ENCODE measurements at regions not wholly inside any gene's neighbourhood (a gene's known extent, or its start where the extent isn't known, plus 50 kb on each side); places are given as distances from the start of the nearest gene placed in this dataset.
"Not testable (repeated sequence)": the region's sequence is repeated elsewhere in the genome, so short reads cannot be mapped to it uniquely, and the experiment has no call there.

DNA sequence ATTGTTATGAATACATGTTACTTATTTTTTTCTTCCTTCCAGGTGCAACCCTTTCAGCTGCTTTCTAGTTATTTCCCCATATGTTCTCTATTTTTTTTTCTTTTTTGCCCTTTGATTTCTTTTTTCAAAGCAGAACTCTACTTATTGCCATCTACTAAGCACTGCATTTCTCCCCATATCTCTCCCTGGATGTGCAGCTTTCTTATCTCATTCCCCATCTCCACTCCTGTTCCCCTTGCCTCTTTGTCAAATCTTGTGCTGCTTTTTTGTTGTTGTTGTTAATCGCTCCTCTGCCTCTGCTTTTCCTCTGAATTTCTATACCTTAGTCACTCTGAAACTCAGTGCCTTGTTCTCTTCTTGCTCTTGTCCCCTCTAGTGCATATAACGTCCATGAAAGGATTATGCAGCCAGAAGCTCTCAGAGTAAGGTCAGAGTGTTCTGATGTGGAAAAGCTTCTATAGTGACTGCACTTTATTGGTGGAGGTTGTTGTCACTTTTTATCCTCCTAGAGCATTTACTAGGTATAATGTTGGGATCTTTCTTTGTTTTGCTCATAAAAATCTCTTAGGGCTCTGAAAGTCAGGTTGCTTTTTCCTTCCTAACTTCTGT lies 51.1 kb upstream of the JADE1 start:
- DNase-seq (ENCODE audit: extremely low read depth, low read depth) = no peak
- TF ChIP-seq, protein P1, sequence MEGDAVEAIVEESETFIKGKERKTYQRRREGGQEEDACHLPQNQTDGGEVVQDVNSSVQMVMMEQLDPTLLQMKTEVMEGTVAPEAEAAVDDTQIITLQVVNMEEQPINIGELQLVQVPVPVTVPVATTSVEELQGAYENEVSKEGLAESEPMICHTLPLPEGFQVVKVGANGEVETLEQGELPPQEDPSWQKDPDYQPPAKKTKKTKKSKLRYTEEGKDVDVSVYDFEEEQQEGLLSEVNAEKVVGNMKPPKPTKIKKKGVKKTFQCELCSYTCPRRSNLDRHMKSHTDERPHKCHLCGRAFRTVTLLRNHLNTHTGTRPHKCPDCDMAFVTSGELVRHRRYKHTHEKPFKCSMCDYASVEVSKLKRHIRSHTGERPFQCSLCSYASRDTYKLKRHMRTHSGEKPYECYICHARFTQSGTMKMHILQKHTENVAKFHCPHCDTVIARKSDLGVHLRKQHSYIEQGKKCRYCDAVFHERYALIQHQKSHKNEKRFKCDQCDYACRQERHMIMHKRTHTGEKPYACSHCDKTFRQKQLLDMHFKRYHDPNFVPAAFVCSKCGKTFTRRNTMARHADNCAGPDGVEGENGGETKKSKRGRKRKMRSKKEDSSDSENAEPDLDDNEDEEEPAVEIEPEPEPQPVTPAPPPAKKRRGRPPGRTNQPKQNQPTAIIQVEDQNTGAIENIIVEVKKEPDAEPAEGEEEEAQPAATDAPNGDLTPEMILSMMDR (IDR thresholded peaks at IDR 0.05; ENCODE audit: low read depth, low read length) = no peak

DNA sequence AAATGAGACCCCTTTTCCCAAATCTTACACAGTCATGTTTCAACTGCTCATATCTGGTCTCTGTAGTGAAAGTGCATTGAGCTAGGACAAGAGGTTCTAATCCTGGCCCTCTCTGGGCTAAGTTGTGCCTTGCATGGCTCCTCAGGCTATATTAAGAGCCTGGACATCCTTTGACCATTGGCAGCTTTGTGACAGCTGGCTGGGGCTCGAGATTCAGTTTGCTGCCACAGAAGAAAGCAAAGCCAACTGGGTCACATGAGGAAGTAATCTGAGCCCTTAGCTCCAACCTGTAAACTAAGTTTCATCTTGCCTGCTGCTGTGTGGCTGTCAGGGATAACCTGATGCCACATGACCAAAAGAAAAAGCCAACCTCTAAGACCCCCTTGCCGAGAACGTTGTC lies 51.8 kb upstream of the JADE1 start:
- TF ChIP-seq, protein P1 (IDR thresholded peaks at IDR 0.05; ENCODE audit: low read depth, low read length) = no peak
- no peak for DNase-seq (ENCODE audit: extremely low read depth, low read depth)

DNA sequence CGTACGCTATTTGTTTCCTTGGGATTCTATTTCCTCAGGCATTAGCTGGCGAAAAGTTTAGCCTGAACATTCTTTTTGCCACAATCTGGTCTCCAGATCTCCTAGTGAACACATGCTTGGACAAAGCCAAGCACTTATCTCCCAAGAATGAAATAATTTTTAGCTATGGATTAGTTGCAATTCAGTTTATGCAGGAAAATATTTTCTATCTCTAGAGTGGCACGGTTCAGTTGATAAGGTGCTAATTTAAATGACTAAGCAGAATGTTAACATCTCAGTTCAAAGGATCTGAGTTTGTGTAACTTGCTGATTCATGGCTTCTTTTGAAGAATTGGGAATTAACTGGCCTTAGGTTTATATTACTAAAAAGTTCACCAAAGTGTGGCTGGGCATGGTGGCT lies 58.1 kb upstream of the JADE1 start:
- TF ChIP-seq, protein P1 (IDR thresholded peaks at IDR 0.05; ENCODE audit: low read depth, low read length) = no peak

DNA sequence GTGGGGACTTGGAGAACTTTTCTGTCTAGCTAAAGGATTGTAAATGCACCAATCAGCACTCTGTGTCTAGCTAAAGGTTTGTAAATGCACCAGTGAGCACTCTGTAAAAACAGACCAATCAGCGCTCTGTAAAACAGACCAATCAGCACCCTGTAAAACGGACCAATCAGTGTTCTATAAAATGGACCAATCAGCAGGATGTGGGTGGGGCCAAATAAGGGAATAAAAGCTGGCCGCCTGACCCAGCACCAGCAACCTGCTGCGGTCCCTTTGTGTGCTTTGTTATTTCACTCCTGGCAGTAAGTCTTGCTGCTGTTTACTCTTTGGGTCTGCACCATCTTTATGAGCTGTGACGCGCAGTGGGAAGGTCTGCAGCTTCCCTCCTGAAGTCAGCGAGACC lies 67.8 kb upstream of the JADE1 start:
- DNase-seq (ENCODE audit: extremely low read depth, low read depth) = not testable (repeated sequence)

More for the DNA sequence above, 58.1 kb upstream of the JADE1 start:
- DNase-seq (ENCODE audit: extremely low read depth, low read depth) = no peak

DNA sequence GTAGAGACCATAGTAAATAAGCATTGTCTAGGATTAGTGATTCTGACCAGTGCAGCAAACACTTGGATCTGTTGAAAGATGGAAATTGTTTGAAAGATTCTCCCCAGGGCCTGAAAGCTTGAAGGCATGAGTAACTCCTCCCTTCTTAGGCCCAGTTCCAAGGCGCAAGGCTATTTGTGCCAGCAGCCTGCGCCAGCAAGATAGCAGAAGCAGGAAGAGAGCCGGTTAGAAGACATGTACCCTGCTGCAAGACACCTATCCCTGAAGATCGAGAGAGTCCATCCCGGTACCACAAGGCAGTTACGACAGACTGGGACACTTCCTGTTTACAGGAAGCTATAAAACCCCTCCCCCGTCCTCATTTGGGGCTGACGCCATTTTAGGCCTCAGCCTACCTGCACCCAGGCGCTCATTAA lies 72.4 kb upstream of the JADE1 start:
- TF ChIP-seq, protein P1 (IDR thresholded peaks at IDR 0.05; ENCODE audit: low read depth, low read length) = no peak
- DNase-seq (ENCODE audit: extremely low read depth, low read depth) = no peak

DNA sequence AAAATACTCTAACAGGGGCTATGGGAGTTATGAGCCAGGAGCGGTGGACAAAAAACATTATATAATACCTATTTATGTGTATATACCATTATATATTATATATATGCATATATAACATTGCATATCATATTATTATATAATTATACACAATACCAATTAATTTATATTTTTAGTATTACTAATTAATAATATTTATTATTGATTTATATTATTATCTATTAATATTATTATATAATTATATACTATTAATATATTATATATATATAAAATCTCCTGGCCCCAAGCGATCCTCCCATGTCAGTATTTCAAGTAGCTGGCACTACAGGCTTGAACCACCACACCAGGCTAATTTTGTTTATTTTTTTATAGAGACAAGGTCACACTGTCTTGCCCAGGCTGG lies 73.8 kb upstream of the JADE1 start:
- no peak for DNase-seq (ENCODE audit: extremely low read depth, low read depth)
- TF ChIP-seq, protein P1 (IDR thresholded peaks at IDR 0.05; ENCODE audit: low read depth, low read length) = no peak

DNA sequence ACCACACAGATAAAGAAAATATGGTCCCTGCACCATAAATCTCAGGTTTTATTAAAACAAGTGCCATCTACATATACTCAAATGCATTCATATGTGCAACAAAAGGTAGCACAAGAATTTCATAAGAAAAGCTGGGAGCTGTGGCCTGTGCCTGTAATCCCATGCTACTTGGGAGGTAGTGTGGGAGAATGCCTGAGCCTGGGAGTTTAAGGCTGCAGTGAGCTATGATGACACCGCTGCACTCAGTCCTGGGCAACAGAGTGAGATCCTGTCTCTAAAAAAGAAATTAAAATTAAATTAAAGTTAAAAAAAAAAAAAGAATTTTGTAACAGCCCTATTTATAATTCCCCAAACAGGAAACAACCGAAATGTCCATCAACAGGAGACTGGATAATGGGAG lies 81.3 kb upstream of the JADE1 start:
- TF ChIP-seq, protein P1 (IDR thresholded peaks at IDR 0.05; ENCODE audit: low read depth, low read length) = no peak
- no peak for DNase-seq (ENCODE audit: extremely low read depth, low read depth)

DNA sequence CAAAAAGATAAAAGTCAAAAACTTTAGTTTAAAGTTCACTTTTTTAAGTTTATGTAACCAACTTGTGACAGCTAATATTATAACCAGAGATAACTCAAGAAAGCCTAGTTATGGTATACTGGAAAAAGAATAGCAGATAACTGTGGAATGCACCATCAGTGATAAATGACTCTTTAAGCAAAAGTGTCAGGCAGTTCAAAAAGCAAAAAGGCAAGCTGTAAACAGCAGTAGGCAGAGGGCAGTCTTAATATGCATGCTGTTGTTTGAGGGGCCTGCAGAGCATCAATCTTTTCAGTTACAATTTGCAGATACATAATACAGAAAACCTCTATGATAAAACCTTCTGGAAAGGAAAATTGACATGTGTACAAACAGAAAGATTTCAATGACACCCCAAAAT lies 81.8 kb upstream of the JADE1 start:
- TF ChIP-seq, protein P1 (IDR thresholded peaks at IDR 0.05; ENCODE audit: low read depth, low read length) = no peak; the same call in 1 of the 2 replicates
- DNase-seq (ENCODE audit: extremely low read depth, low read depth) = no peak

Measured in AG09319 (cell line).